ENCODE measurements at regions not wholly inside any gene's neighbourhood (a gene's known extent, or its start where the extent isn't known, plus 50 kb on each side); places are given as distances from the start of the nearest gene placed in this dataset.
"Not testable (repeated sequence)": the region's sequence is repeated elsewhere in the genome, so short reads cannot be mapped to it uniquely, and the experiment has no call there.

- no peak for DNase-seq (ENCODE audit: low read depth)
Observed at GRCh38 chr5:100479079-100479688, 56.0 kb upstream of the FAM174A start.

GRCh38 chr5:100472091-100472490 lies 63.1 kb upstream of the FAM174A start:
- DNase-seq (ENCODE audit: low read depth) = no peak

GRCh38 chr5:100469767-100470166 lies 65.4 kb upstream of the FAM174A start:
- no peak for DNase-seq (ENCODE audit: low read depth)

GRCh38 chr5:100464418-100464817 lies 70.8 kb upstream of the FAM174A start:
- no peak for DNase-seq (ENCODE audit: low read depth)

DNA sequence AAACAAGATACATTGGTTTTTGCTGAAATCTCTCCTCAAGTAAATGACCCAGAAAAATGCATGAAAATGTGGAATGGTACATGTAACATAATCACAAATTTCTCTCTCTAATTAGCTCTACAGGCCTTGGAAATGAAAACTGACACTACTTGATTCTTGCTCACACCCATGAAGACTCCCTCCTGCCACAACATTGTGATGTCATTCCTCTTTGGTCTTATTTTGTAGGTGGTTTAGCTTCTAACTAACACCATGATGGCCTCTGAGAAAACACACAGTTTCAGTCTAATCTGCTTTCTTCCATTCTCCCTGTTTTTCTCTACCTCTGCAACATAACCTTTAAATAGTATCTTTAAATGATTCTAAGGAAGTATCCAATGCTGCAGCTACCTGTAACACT lies 78.6 kb upstream of the FAM174A start:
- DNase-seq (ENCODE audit: low read depth) = no peak

DNA sequence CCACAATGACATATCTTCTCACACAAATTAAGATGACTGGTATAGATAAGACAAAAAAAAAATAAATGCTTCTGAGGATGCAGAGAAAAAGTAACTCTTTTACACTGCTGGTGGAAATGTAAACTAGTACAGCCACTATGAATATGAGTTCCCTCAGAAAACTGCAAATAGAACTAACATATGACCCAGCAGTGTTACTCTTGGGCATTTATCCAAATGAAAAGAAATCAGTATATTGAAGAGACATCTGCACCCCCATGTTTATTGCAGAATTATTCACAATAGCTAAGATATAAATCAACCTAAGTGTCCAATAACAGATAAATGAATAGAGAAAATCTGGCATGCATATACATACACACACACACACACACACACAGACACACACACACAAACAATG lies 83.0 kb upstream of the FAM174A start:
- no peak for DNase-seq (ENCODE audit: low read depth)

DNA sequence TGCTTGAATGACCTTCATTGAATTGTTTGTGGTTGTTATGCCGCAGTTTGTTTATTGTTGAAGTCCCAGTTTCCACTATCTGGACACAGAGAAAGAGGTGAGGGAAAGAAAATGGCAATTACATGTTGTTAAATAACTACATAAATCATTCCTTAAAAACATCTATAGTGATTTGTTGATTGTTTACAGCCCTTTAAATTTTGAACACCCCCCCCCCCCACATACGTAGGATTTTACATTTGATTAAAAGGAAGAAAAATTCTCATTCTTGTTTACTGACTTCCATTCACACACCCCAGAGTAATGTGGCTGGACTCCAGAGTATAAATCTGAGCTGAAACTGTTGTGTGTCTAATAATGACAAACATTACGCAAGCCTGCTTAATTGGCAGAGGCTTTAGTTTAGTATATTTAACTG lies 87.1 kb upstream of the FAM174A start:
- no peak for DNase-seq (ENCODE audit: low read depth)

GRCh38 chr5:100446879-100447430 lies 88.2 kb upstream of the FAM174A start:
- no peak for DNase-seq (ENCODE audit: low read depth)

DNA sequence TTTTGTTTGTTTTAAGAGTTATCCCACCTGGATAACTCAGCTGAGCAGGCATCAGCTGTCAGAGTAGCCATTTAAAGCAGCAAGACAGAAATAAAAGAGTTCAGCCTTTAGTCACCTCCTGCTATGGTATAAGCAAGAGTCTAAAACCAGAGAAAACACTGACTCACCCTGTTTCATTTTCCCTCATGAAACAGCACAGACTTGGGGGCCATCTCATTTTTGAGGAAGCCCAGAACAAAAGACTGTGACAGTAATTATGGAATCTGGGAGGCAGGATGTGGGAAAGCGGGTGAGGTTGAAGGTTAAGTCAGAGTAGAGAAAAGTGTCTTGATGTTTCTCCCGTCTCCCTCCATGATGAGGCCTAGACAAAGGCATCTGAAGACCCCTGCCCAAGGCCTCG lies 90.2 kb upstream of the FAM174A start:
- DNase-seq (ENCODE audit: low read depth) = no peak

DNA sequence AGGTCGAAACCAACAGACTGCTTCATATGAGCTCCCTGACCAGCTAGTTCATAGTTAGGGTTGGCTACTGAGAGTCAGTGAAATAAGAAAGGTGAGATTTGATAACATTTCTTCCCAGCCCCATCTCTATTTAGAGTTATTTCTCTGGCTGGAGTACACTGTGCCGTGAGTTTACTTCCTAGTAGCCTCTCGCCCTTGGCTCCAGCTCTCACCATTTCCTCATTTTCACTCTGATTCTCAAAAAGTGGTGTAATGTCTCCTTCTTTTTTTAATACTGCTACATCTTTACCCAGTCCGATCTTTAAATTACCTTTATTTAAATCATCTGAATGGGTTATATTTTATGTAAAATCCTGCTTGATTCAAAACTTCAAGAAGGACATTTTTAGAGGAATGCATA lies 100.4 kb upstream of the FAM174A start:
- DNase-seq (ENCODE audit: low read depth) = no peak

- no peak for DNase-seq (ENCODE audit: low read depth)
Observed at GRCh38 chr5:100432741-100433140, 102.4 kb upstream of the FAM174A start.

- peak; percentile 8 for DNase-seq (ENCODE audit: low read depth)
Observed at GRCh38 chr5:100430268-100431195, 104.6 kb upstream of the FAM174A start.

DNA sequence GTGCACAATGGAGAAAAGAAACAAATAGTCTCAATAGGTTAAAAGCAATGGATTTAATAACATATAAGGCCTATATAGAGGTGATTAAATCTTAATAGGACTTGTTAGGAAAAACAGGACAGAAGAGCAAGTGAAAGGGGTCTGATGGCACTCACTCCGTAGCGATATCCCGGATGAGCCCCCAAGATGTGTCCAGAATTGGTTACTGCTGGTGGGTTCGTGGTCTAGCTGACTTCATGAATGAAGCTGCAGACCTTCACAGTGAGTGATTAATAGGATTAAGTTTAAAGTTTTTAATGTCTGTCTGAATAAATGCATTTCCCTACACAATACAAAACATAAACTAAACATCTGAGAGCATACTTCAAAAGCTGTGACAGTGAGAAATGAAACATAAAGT lies 110.4 kb upstream of the FAM174A start:
- no peak for DNase-seq (ENCODE audit: low read depth)

- no peak for DNase-seq (ENCODE audit: low read depth)
Observed at GRCh38 chr5:100424017-100424416, 111.2 kb upstream of the FAM174A start.

DNA sequence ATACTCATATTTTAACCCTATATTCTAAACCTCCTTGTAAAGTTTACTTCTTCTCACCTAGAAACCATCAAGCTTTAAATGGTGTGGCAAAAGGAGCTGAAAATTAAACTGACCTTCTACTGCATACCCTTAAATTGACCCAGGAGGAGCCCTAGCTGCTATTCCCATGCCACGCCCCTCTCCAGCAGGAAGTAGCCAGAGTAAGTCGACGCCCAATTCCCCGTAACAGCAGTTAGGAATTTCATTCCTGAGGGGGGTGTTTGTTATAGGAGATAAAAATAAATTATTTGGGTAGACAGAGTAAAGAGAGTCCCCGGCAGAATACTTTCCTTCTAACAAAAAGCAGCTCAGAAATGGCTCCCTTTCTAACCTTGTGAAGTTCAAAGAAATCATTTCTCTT lies 111.8 kb upstream of the FAM174A start:
- no peak for DNase-seq (ENCODE audit: low read depth)

DNA sequence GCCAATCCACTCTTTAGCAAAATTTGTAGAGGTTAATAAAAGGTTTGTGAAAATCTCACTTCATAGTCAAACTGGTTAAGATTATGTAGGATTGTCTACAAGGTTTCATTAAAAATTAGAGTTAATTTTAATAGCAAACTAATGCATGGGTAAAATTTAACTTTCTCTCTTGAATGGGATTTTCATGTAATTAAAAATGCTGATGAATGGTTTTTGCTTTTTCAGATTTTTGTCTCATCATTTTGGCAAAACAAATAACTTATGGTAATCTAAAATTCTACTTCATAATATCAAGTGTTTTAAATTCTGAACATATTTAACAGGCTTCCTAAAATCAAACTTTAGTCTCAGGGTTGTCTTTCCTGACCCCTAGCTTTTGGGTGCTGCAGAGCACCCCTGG lies 113.8 kb upstream of the FAM174A start:
- no peak for DNase-seq (ENCODE audit: low read depth)

DNA sequence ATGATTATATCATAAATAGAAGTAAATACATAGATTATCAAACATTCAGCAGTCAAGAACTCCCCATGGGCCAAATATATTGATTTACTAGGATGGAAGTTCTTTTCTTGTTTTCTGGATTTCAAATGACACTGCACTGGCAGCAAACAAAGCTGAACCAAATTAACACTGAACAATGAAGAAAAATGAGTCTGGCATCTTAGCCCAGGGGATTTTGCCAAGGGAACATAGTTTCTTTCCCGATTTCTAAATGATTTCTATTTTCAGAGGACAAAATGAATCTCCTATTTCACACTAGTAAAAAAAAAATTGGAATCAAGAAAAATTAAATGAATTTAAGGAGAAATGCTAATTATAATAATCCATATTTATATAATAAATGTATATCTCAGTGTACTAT lies 116.9 kb upstream of the FAM174A start:
- DNase-seq (ENCODE audit: low read depth) = no peak

GRCh38 chr5:100409660-100410151 lies 125.5 kb upstream of the FAM174A start:
- DNase-seq (ENCODE audit: low read depth) = no peak

DNA sequence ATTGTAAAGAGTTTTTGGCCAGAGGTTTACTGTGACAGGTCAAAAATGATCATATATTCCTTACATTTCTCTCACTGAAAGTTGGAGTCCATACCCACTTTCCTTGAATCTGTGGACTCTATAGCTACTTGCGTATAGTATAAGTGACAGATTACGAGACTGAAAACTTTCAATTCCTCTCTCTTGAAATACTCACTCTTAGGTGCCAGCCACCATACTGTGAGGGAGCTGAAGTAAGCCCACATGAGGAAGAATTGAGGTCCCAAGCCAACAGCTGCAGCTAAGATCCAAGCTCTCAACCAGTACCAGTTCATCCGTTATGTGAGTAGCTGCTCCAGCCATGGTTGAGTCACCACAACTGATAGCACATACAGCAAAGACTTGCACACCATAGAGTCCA lies 128.1 kb upstream of the FAM174A start:
- DNase-seq (ENCODE audit: low read depth) = no peak

- DNase-seq (ENCODE audit: low read depth) = no peak
Observed at GRCh38 chr5:100406640-100407039, 128.5 kb upstream of the FAM174A start.

GRCh38 chr5:100402071-100402470 lies 133.1 kb upstream of the FAM174A start:
- DNase-seq (ENCODE audit: low read depth) = no peak

DNA sequence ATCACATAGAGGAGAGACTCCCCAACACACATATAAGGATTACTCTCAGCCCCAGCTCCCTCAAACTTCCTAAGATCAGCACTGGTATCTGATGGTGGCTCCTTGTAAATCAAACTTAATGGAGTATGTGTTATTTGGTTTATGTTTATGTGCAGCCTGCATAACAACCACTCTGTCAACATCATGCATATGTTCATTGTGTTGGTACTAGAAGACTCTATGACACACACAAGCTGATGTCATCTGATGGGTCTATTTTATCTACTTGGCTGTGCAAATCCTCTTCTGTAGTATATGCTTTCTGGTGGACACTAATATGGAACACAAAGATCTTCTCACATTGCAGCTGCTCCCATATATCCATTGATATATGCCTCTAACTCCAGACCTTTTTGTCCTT lies 134.0 kb upstream of the FAM174A start:
- DNase-seq (ENCODE audit: low read depth) = no peak

DNA sequence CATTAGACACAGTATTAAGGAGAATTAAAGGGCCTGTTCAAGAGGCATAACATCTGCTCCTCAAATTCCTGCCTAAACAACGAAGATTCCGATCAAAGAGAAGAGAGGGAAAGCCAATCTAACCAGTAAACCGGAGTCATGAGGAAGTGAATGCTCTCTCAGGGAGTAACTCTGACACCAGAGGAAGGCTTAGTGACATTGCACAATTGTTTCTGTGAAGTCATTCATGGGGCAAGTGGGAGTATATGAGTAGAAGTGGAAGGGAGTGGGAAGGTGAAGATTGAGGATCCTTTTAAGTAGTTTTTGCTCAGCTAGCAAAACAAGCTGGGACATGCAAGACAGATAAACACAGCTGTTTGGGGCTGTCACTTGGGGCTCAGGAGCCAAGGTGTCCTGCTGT lies 136.4 kb upstream of the FAM174A start:
- not testable (repeated sequence) for DNase-seq (ENCODE audit: low read depth)

Data from fibroblast of the conjunctiva (primary cell).